Astrocyte of the cerebellum (primary cell): ENCODE measurements at regions not wholly inside any gene's neighbourhood (a gene's known extent, or its start where the extent isn't known, plus 50 kb on each side); places are given as distances from the start of the nearest gene placed in this dataset.

ENCODE experiments used
- DNase-seq: peaks from one replicate; pipeline ENCODE4 v3.0.0-alpha.2; 2011; ENCODE audit warnings: low read depth
- H3K4me3 ChIP-seq: 2 replicates; pipeline ENCODE4 v1.5.1; 2011; ENCODE audit warnings: mild to moderate bottlenecking, low read depth, low read length, moderate library complexity
- in situ Hi-C: cut with HindIII; loops from 2 replicates; pipeline ENCODE4 v1.10.0; 2017; ENCODE audit warnings: low sequenced_read_pairs
- TF ChIP-seq, protein P1 (sequence below): IDR thresholded peaks from 2 replicates; pipeline ENCODE4 v1.5.1; 2012; ENCODE audit warnings: low read length, low read depth, moderate library complexity, mild to moderate bottlenecking; ENCODE audit errors: missing control alignments

DNA sequence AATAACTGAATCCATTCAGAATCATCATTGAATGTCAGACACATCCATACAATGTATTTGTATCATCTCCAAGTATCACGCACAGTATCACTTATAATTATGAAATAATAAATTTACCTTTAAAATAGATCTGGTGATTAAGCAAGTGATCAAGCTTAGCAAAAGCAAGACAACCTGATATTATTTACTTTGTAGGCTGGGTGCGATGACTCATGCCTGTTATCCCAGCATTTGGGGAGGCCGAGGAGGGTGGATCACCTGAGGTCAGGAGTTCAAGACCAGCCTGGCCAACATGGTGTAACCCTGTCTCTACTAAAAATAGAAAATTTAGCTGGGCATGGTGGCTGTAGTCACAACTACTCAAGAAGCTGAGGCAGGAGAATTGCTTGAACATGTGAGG lies 421.0 kb upstream of the NETO1 start:
- in situ Hi-C loops: no loop called here
- TF ChIP-seq, protein P1, sequence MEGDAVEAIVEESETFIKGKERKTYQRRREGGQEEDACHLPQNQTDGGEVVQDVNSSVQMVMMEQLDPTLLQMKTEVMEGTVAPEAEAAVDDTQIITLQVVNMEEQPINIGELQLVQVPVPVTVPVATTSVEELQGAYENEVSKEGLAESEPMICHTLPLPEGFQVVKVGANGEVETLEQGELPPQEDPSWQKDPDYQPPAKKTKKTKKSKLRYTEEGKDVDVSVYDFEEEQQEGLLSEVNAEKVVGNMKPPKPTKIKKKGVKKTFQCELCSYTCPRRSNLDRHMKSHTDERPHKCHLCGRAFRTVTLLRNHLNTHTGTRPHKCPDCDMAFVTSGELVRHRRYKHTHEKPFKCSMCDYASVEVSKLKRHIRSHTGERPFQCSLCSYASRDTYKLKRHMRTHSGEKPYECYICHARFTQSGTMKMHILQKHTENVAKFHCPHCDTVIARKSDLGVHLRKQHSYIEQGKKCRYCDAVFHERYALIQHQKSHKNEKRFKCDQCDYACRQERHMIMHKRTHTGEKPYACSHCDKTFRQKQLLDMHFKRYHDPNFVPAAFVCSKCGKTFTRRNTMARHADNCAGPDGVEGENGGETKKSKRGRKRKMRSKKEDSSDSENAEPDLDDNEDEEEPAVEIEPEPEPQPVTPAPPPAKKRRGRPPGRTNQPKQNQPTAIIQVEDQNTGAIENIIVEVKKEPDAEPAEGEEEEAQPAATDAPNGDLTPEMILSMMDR: no peak
- no peak for DNase-seq
- no peak overlapping the region for H3K4me3 ChIP-seq

DNA sequence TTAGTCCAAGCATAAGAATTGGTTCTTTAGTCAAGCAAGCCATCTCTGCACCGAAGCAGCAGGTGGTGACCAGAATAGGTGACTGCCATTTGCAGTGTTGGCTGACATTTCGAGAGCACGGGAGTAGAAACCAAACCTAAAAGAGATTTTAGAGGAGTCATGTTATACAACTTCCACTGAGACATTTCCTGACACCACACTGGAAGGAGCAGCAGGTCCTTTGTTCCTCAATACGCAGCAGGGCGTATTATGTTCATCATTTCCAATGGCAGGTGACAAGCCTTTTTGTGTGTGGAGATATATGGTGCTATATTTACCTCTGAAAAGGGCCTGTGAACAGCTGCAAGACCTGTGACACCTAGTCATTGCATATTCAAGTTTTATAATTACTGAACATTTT lies 418.8 kb upstream of the NETO1 start:
- TF ChIP-seq, protein P1: no peak
- DNase-seq: no peak
- in situ Hi-C loops: no loop called here
- no peak overlapping the region for H3K4me3 ChIP-seq

DNA sequence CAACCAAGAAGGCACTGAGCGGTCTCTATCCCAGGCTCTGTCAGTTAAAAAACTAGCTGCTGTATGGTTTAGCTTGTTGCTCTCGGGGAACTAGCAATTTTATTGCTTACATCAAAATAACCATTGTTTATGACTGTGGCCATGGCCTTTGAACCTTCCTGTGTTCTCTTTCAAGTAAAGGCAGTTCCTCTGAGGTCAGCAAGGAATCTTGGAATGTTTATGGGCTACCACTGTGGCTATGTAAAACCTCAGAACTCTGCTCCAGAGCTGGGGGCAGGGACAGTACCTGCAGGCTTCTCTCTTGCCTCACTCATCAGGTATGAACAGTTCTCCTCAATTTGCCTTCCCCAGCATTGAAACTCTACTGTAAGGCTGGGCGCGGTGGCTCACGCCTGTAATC lies 416.0 kb upstream of the NETO1 start:
- TF ChIP-seq, protein P1: no peak
- in situ Hi-C loops: no loop called here
- peak; percentile 89 for DNase-seq
- no peak overlapping the region for H3K4me3 ChIP-seq

DNA sequence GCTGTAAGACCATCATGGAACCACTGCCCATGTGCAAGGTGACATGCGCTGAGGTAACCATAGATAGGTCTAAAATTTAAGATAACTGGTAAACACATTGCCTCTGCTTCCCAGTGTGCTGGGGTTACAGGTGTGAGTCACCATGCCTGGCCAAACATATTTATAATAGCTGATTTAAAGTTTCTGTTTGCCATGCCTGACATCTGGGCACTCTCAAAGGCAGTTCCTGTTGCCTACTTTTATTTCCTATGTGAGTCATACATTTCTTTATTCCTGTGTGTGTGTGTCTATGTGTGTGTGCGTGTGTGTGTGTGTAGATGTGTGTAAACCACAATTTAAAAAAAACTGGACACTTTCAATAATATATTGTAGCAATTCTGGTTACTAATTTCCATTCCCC lies 415.2 kb upstream of the NETO1 start:
- TF ChIP-seq, protein P1: no peak
- no peak overlapping the region for H3K4me3 ChIP-seq
- in situ Hi-C loops: no loop called here
- DNase-seq: no peak

DNA sequence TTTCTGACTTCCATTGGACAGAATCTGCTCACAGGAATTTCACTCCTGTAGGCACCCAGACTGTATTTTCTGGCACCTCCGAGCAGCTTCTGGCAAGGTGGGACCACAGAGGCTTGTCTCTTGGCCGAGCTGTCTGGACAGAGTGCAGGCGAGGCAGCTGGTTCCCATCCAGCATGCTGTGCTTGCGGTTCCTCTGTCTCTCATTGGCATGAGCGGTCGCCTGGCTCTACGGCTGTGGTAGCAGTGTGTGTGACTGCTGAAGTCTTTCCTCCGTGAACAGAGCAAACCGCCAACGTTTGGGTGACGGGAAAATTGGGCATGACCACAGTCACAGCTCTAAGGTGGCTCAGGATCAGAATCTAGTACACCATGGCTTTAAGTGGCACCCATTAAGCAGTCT lies 411.7 kb upstream of the NETO1 start:
- no peak for DNase-seq
- no peak overlapping the region for H3K4me3 ChIP-seq
- TF ChIP-seq, protein P1: no peak
- in situ Hi-C loops: no loop called here

DNA sequence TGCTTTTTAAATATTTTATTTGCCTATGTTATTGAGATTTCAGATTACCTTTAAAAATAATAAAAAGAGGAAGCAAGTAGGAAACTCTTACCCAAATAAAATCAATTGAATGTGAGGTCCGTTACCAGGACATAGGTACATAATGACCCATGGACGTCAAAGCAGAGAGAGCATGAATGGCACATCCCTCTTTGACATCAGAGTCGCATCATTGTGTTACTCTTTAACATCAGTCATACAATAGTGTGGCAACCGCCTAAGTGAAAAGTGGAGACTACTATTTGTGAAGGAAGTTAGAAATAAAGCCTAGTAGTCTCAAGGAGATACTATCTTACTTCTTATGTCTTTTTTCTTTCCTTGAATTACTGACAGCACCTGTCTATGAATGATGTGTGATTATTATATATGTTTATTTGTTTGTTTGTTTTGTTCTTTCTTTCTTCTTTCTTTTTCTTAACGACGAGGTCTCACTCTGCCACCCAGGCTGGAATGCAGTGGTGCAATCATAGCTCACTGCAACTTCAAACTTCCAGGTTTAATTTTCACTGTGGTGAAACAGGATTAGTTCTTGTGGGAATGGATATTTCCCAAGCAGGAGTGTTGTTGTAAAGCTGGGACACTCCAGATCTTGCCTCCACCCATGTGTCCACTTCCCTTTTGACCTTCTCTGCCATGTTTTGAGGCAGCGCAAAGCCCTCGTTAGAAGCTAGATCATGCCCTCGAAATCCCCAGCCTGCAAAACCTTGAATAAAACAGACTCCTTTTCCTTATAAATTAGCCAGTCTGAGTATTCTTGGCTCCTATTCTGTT lies 407.2 kb upstream of the NETO1 start:
- in situ Hi-C loops: no loop called here
- DNase-seq: no peak
- TF ChIP-seq, protein P1: no peak
- H3K4me3 ChIP-seq: no peak overlapping the region
